ENCODE measurements at regions not wholly inside any gene's neighbourhood (a gene's known extent, or its start where the extent isn't known, plus 50 kb on each side); places are given as distances from the start of the nearest gene placed in this dataset.

GRCh38 chr10:75347186-75347585, 54.4 kb downstream of the ZNF503 start:
- Histone ChIP-seq H3K9me3 (ENCODE audit: control insufficient read depth in 1 of 2, low read length in 2 of 2) (peaks cover 0 to 4% of the 10 kb centered on the region in 2 donors), H3K27me3 (ENCODE audit: control insufficient read depth in 1 of 2, insufficient read depth in 2 of 2, low read length in 2 of 2) (no peaks in the 10 kb centered on the region), H3K36me3 (ENCODE audit: control insufficient read depth in 1 of 2, insufficient read depth in 2 of 2, low read length in 2 of 2) (no peaks in the 10 kb centered on the region), H3K9ac (ENCODE audit: low read depth in 1 of 2, low read length in 2 of 2) (no peak overlapping the region), H3K27ac (ENCODE audit: low read depth, low read length) (no peak overlapping the region), H3K4me1 (ENCODE audit: control insufficient read depth in 1 of 2, insufficient read depth in 2 of 2, low read length in 2 of 2) (no peaks in the 10 kb centered on the region), H3K4me3 (ENCODE audit: low read depth in 1 of 2, low read length in 2 of 2) (no peak overlapping the region)

GRCh38 chr10:75345738-75346137, 55.8 kb downstream of the ZNF503 start:
- no peaks in the 10 kb centered on the region for H3K4me1 ChIP-seq (ENCODE audit: control insufficient read depth in 1 of 2, insufficient read depth in 2 of 2, low read length in 2 of 2)
- H3K9ac ChIP-seq (ENCODE audit: low read depth in 1 of 2, low read length in 2 of 2), result no peak overlapping the region
- H3K4me3 ChIP-seq (ENCODE audit: low read depth in 1 of 2, low read length in 2 of 2), result no peak overlapping the region
- H3K27ac ChIP-seq (ENCODE audit: low read depth, low read length), result no peak overlapping the region
- no peaks in the 10 kb centered on the region for H3K36me3 ChIP-seq (ENCODE audit: control insufficient read depth in 1 of 2, insufficient read depth in 2 of 2, low read length in 2 of 2)
- no peaks in the 10 kb centered on the region for H3K27me3 ChIP-seq (ENCODE audit: control insufficient read depth in 1 of 2, insufficient read depth in 2 of 2, low read length in 2 of 2)
- peaks cover 0 to 4% of the 10 kb centered on the region in 2 donors for H3K9me3 ChIP-seq (ENCODE audit: control insufficient read depth in 1 of 2, low read length in 2 of 2)

GRCh38 chr10:75344170-75344569, 57.4 kb downstream of the ZNF503 start:
- Histone ChIP-seq H3K4me3 (ENCODE audit: low read depth in 1 of 2, low read length in 2 of 2) (no peak overlapping the region), H3K27ac (ENCODE audit: low read depth, low read length) (no peak overlapping the region), H3K4me1 (ENCODE audit: control insufficient read depth in 1 of 2, insufficient read depth in 2 of 2, low read length in 2 of 2) (no peaks in the 10 kb centered on the region), H3K36me3 (ENCODE audit: control insufficient read depth in 1 of 2, insufficient read depth in 2 of 2, low read length in 2 of 2) (no peaks in the 10 kb centered on the region), H3K9me3 (ENCODE audit: control insufficient read depth in 1 of 2, low read length in 2 of 2) (peaks cover 0 to 4% of the 10 kb centered on the region in 2 donors), H3K27me3 (ENCODE audit: control insufficient read depth in 1 of 2, insufficient read depth in 2 of 2, low read length in 2 of 2) (no peaks in the 10 kb centered on the region), H3K9ac (ENCODE audit: low read depth in 1 of 2, low read length in 2 of 2) (no peak overlapping the region)

GRCh38 chr10:75342397-75342796, 59.2 kb downstream of the ZNF503 start:
- Histone ChIP-seq H3K4me3 (ENCODE audit: low read depth in 1 of 2, low read length in 2 of 2) (no peak overlapping the region), H3K36me3 (ENCODE audit: control insufficient read depth in 1 of 2, insufficient read depth in 2 of 2, low read length in 2 of 2) (no peaks in the 10 kb centered on the region), H3K9ac (ENCODE audit: low read depth in 1 of 2, low read length in 2 of 2) (no peak overlapping the region), H3K27me3 (ENCODE audit: control insufficient read depth in 1 of 2, insufficient read depth in 2 of 2, low read length in 2 of 2) (no peaks in the 10 kb centered on the region), H3K9me3 (ENCODE audit: control insufficient read depth in 1 of 2, low read length in 2 of 2) (peaks cover 0 to 4% of the 10 kb centered on the region in 2 donors), H3K27ac (ENCODE audit: low read depth, low read length) (no peak overlapping the region), H3K4me1 (ENCODE audit: control insufficient read depth in 1 of 2, insufficient read depth in 2 of 2, low read length in 2 of 2) (no peaks in the 10 kb centered on the region)

GRCh38 chr10:75335983-75336382, 65.6 kb downstream of the ZNF503 start:
- H3K27ac ChIP-seq (ENCODE audit: low read depth, low read length), result no peak overlapping the region
- H3K36me3 ChIP-seq (ENCODE audit: control insufficient read depth in 1 of 2, insufficient read depth in 2 of 2, low read length in 2 of 2), result no peaks in the 10 kb centered on the region
- H3K9ac ChIP-seq (ENCODE audit: low read depth in 1 of 2, low read length in 2 of 2), result no peak overlapping the region
- H3K9me3 ChIP-seq (ENCODE audit: control insufficient read depth in 1 of 2, low read length in 2 of 2), result no peaks in the 10 kb centered on the region
- H3K27me3 ChIP-seq (ENCODE audit: control insufficient read depth in 1 of 2, insufficient read depth in 2 of 2, low read length in 2 of 2), result no peaks in the 10 kb centered on the region
- H3K4me1 ChIP-seq (ENCODE audit: control insufficient read depth in 1 of 2, insufficient read depth in 2 of 2, low read length in 2 of 2), result peaks cover 0 to 14% of the 10 kb centered on the region in 2 donors
- no peak overlapping the region for H3K4me3 ChIP-seq (ENCODE audit: low read depth in 1 of 2, low read length in 2 of 2)

GRCh38 chr10:75335191-75335590, 66.4 kb downstream of the ZNF503 start:
- H3K27ac ChIP-seq (ENCODE audit: low read depth, low read length), result no peak overlapping the region
- no peak overlapping the region for H3K4me3 ChIP-seq (ENCODE audit: low read depth in 1 of 2, low read length in 2 of 2)
- no peaks in the 10 kb centered on the region for H3K9me3 ChIP-seq (ENCODE audit: control insufficient read depth in 1 of 2, low read length in 2 of 2)
- peaks cover 0 to 14% of the 10 kb centered on the region in 2 donors for H3K4me1 ChIP-seq (ENCODE audit: control insufficient read depth in 1 of 2, insufficient read depth in 2 of 2, low read length in 2 of 2)
- H3K9ac ChIP-seq (ENCODE audit: low read depth in 1 of 2, low read length in 2 of 2), result no peak overlapping the region
- no peaks in the 10 kb centered on the region for H3K36me3 ChIP-seq (ENCODE audit: control insufficient read depth in 1 of 2, insufficient read depth in 2 of 2, low read length in 2 of 2)
- H3K27me3 ChIP-seq (ENCODE audit: control insufficient read depth in 1 of 2, insufficient read depth in 2 of 2, low read length in 2 of 2), result no peaks in the 10 kb centered on the region

GRCh38 chr10:75334720-75335119, 66.8 kb downstream of the ZNF503 start:
- H3K27me3 ChIP-seq (ENCODE audit: control insufficient read depth in 1 of 2, insufficient read depth in 2 of 2, low read length in 2 of 2), result no peaks in the 10 kb centered on the region
- H3K36me3 ChIP-seq (ENCODE audit: control insufficient read depth in 1 of 2, insufficient read depth in 2 of 2, low read length in 2 of 2), result no peaks in the 10 kb centered on the region
- no peak overlapping the region for H3K4me3 ChIP-seq (ENCODE audit: low read depth in 1 of 2, low read length in 2 of 2)
- no peaks in the 10 kb centered on the region for H3K9me3 ChIP-seq (ENCODE audit: control insufficient read depth in 1 of 2, low read length in 2 of 2)
- peaks cover 0 to 14% of the 10 kb centered on the region in 2 donors for H3K4me1 ChIP-seq (ENCODE audit: control insufficient read depth in 1 of 2, insufficient read depth in 2 of 2, low read length in 2 of 2)
- no peak overlapping the region for H3K27ac ChIP-seq (ENCODE audit: low read depth, low read length)
- no peak overlapping the region for H3K9ac ChIP-seq (ENCODE audit: low read depth in 1 of 2, low read length in 2 of 2)

- Histone ChIP-seq H3K9ac (ENCODE audit: low read depth in 1 of 2, low read length in 2 of 2) (no peak overlapping the region), H3K27me3 (ENCODE audit: control insufficient read depth in 1 of 2, insufficient read depth in 2 of 2, low read length in 2 of 2) (no peaks in the 10 kb centered on the region), H3K4me1 (ENCODE audit: control insufficient read depth in 1 of 2, insufficient read depth in 2 of 2, low read length in 2 of 2) (peaks cover 0 to 14% of the 10 kb centered on the region in 2 donors), H3K9me3 (ENCODE audit: control insufficient read depth in 1 of 2, low read length in 2 of 2) (no peaks in the 10 kb centered on the region), H3K4me3 (ENCODE audit: low read depth in 1 of 2, low read length in 2 of 2) (no peak overlapping the region), H3K36me3 (ENCODE audit: control insufficient read depth in 1 of 2, insufficient read depth in 2 of 2, low read length in 2 of 2) (no peaks in the 10 kb centered on the region), H3K27ac (ENCODE audit: low read depth, low read length) (no peak overlapping the region)
Measured at GRCh38 chr10:75332081-75332480, 69.5 kb downstream of the ZNF503 start.

- no peaks in the 10 kb centered on the region for H3K36me3 ChIP-seq (ENCODE audit: control insufficient read depth in 1 of 2, insufficient read depth in 2 of 2, low read length in 2 of 2)
- no peaks in the 10 kb centered on the region for H3K9me3 ChIP-seq (ENCODE audit: control insufficient read depth in 1 of 2, low read length in 2 of 2)
- H3K9ac ChIP-seq (ENCODE audit: low read depth in 1 of 2, low read length in 2 of 2), result no peak overlapping the region
- H3K27me3 ChIP-seq (ENCODE audit: control insufficient read depth in 1 of 2, insufficient read depth in 2 of 2, low read length in 2 of 2), result no peaks in the 10 kb centered on the region
- H3K4me3 ChIP-seq (ENCODE audit: low read depth in 1 of 2, low read length in 2 of 2), result no peak overlapping the region
- peaks cover 0 to 14% of the 10 kb centered on the region in 2 donors for H3K4me1 ChIP-seq (ENCODE audit: control insufficient read depth in 1 of 2, insufficient read depth in 2 of 2, low read length in 2 of 2)
- no peak overlapping the region for H3K27ac ChIP-seq (ENCODE audit: low read depth, low read length)
Measured at GRCh38 chr10:75331081-75331480, 70.5 kb downstream of the ZNF503 start.

GRCh38 chr10:75329190-75329745, 72.3 kb downstream of the ZNF503 start:
- Histone ChIP-seq H3K27ac (ENCODE audit: low read depth, low read length) (no peak overlapping the region), H3K9ac (ENCODE audit: low read depth in 1 of 2, low read length in 2 of 2) (no peak overlapping the region), H3K27me3 (ENCODE audit: control insufficient read depth in 1 of 2, insufficient read depth in 2 of 2, low read length in 2 of 2) (no peaks in the 10 kb centered on the region), H3K4me3 (ENCODE audit: low read depth in 1 of 2, low read length in 2 of 2) (no peak overlapping the region), H3K9me3 (ENCODE audit: control insufficient read depth in 1 of 2, low read length in 2 of 2) (no peaks in the 10 kb centered on the region), H3K4me1 (ENCODE audit: control insufficient read depth in 1 of 2, insufficient read depth in 2 of 2, low read length in 2 of 2) (no peaks in the 10 kb centered on the region), H3K36me3 (ENCODE audit: control insufficient read depth in 1 of 2, insufficient read depth in 2 of 2, low read length in 2 of 2) (no peaks in the 10 kb centered on the region)

GRCh38 chr10:75326306-75326705, 75.3 kb downstream of the ZNF503 start:
- H3K9ac ChIP-seq (ENCODE audit: low read depth in 1 of 2, low read length in 2 of 2), result no peak overlapping the region
- H3K36me3 ChIP-seq (ENCODE audit: control insufficient read depth in 1 of 2, insufficient read depth in 2 of 2, low read length in 2 of 2), result no peaks in the 10 kb centered on the region
- no peaks in the 10 kb centered on the region for H3K27me3 ChIP-seq (ENCODE audit: control insufficient read depth in 1 of 2, insufficient read depth in 2 of 2, low read length in 2 of 2)
- H3K4me1 ChIP-seq (ENCODE audit: control insufficient read depth in 1 of 2, insufficient read depth in 2 of 2, low read length in 2 of 2), result no peaks in the 10 kb centered on the region
- no peak overlapping the region for H3K4me3 ChIP-seq (ENCODE audit: low read depth in 1 of 2, low read length in 2 of 2)
- H3K27ac ChIP-seq (ENCODE audit: low read depth, low read length), result no peak overlapping the region
- peaks cover 0 to 5% of the 10 kb centered on the region in 2 donors for H3K9me3 ChIP-seq (ENCODE audit: control insufficient read depth in 1 of 2, low read length in 2 of 2)

Measured in duodenal mucosa (tissue), 2 donors.